ENCODE measurements at regions not wholly inside any gene's neighbourhood (a gene's known extent, or its start where the extent isn't known, plus 50 kb on each side); places are given as distances from the start of the nearest gene placed in this dataset.

GRCh38 chr18:56270671-56271250, 367.6 kb downstream of the TXNL1 start:
- DNase-seq: no peak

DNA sequence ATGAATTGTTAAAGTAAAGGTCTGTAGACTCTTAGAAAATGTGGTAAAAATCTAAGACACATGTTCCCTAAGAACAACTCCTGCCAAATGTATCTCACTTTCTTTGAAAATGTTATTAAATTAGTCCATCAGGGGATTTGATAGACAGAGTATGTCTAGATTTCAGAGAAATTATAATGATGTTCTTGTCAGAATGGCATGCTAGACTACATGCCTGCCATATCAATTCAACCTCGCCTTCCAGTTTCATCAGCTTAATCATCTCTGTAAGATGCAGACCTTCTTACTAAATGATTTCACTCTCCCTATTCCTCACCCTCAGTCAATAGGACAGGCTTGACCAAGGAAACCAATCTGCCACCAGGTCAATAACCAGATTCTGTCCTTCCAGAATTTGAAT, 368.4 kb downstream of the TXNL1 start:
- no peak for DNase-seq

- DNase-seq: no peak
Observed at GRCh38 chr18:56268952-56269351, 369.4 kb downstream of the TXNL1 start.

- DNase-seq: no peak
Observed at GRCh38 chr18:56267334-56267733, 371.1 kb downstream of the TXNL1 start.

DNA sequence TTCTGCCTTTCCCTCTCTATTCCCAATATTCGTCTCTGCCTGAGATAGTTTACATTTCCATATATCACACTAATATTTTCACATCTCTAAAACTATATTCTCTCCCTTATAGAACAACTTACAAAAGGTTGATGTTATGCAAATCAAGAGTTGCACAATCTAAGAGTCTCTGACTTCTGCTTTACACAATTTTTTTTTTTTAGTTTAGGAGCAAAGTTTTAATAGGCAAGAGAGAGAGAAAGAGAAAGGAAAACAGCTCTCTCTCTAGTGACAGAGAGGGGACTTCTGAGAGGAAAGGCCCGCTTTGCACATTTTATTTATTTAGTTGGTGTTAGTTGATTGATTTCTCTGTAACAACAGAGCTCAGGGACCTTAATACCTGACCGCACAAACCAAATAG, 380.2 kb downstream of the TXNL1 start:
- DNase-seq: no peak

GRCh38 chr18:56257205-56257604, 381.2 kb downstream of the TXNL1 start:
- DNase-seq: no peak

DNA sequence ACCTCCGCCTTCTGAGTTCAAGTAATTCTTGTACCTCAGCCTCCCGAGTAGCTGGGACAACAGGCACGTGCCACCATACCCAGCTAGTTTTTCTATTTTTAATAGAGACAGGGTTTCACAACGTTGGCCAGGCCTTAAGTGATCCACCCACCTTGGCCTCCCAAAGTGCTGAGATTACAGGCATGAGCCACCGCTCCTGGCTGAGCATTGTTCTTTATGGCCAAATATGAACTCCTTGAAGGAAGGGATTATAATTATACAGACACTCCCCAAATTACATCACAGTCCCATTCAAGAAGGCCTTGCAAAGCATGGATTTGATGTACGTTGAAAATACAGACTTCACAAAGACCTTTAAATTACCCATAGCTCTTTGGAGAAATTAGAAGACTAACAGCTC, 381.7 kb downstream of the TXNL1 start:
- no peak for DNase-seq

DNA sequence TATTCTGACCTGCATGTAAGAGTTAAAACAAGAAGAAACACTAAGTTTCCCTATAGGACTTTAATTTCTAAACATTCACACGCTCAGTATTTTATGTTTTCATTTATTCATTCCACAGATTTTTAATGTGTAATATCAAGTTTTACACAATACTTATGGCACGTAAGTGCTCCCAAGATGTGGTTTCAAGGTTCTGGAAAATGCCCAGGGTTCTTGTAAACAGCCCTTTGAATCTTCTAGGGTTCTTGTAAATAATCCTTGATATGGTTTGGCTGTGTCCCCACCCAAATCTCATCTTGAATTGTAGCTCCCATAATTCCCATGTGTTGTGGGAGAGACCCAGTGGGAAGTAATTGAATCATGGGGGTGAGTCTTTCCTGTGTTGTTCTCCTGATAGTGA, 383.0 kb downstream of the TXNL1 start:
- no peak for DNase-seq

GRCh38 chr18:56252456-56252855, 385.9 kb downstream of the TXNL1 start:
- DNase-seq: no peak

DNA sequence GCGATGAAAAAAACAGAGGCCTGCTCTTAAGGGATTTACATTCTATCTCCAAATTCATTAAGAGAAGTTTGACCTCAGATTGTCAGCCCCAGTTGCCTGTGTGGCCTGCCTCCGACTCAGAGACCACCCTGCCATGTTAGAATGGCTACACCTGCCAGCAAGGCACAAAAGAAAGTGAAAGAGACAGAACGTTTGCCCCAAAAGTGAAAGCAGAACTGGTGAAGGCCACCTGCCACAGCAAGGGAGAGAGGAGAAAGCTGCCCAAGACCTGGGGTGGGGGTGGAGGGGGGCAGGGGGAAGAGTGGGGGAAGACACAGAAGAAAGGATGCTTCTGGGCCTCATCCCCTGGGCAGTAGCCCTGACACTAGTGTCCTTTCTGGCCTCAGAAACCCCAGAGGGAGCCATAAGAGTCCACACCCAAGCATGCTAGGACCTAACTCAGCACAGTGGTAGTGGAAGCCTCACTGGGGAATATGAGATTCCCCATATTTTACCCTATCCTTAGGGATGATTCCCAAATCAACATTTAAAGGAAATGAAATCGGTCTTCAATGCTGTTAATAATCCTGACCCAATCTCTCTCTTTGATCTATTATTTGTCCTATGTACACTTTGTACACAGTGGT, 389.7 kb downstream of the TXNL1 start:
- no peak for DNase-seq

DNA sequence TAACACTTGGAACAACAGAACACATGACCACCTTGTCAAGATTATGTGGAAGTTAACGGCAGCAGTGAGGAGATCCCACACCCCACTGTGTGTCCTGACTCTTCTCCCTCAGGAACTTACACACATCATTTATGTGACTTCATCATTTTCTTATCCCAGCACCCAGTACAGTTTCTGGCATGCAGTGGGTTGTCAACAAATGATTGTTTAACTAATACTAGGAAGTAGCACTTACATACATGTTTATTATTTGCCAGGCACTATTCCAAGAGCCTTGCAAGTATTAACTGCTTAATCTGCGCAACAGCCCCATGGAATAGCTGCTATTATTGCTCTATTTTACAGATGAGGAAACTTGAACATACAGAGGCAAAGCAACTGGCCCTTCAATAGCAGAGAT, 391.5 kb downstream of the TXNL1 start:
- DNase-seq: no peak

DNA sequence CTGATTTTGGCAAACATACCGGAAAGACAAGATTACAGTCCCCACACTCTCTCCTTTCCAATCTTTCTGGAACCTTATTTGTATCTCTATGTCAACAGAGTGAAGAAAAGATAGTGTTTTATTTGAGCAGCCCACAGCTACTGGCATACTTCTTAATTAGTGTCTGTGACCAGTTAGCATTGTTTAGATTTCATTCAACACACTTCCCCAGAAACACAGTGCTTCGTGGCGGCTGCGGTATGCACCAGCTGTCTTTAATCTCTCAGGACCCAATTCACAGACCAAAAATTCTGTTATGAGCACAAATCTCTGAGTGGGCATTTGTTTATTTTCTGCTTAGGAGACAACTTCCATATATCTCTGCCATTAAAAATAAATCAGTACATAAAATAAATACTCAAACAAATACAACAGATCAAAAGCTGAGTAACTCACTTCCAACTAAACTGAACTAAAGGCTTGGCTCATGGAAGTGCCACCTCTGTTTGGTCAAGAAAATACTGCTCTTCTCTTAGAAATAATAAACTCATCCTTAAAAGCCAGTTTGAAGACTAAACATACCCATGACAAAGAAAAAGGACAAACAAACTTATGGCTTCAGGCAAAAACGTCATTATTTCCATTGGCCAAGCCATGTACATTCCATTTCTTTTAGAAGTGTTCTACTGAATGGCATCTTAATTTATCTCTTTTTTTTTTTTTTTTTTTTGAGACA, 392.4 kb downstream of the TXNL1 start:
- DNase-seq: no peak

- no peak for DNase-seq
Observed at GRCh38 chr18:56240405-56240804, 398.0 kb downstream of the TXNL1 start.

DNA sequence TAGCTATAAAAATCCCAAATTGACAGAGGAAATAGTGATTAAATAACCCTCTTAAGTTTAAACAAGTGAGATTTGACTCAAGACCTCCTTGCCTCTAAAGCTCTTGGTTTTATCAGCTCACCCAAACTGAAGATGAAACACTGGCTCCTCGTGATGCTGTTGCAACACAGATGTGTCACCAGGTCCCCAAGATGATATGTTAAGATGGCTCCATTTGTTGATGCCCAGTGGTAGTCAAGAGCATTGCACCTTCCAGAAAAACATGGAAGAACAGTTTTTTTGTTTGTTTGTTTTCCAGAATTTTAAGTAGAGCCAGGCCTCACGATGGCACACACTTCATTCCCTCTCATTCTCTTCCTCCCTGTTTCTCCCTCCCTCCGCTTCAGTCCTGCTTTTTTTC, 399.8 kb downstream of the TXNL1 start:
- no peak for DNase-seq

DNA sequence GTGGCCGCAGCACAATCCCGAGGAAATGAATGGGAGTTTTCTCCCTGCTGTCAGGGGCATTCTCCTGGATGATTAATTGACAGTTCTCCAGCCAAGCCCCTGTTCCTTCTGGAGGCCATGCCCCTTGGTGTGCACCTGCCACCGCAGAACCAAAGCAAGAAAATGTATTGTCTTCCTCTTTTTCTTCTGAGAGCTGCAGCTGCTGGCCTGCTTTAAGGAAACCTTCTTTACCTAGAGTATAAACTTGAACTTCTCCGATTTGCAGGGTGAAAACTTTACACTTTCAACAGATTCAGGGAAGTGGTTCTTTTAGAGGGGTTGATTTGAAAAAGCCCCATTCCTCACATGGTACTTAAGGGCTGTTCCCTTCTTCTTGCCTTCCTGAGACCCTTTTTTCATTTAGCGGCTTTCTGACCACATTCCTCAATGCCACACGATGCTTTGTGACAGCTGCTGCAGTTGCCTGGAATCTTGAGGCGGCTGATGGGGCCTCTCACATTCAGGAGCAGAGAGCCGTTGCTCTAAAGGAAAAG, 402.8 kb downstream of the TXNL1 start:
- DNase-seq: no peak

DNA sequence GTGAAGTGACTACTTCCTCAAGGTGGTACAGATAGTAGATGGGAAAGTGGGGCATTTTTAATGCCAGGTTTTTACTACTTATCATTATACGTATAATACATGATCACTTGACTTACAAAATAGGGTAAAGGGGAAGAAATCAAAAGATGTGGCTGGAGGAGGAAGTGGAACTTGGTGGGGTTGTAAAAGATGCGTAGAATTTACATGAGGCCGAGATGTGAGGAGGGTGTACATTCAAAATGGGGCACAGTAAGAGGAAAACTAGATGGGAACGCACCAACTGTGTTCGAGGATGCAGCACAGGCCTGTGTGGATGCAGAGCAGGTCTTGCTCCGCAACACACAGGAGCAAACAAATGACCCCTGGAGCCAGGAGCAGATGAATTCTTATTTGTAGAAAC, 403.3 kb downstream of the TXNL1 start:
- DNase-seq: no peak

DNA sequence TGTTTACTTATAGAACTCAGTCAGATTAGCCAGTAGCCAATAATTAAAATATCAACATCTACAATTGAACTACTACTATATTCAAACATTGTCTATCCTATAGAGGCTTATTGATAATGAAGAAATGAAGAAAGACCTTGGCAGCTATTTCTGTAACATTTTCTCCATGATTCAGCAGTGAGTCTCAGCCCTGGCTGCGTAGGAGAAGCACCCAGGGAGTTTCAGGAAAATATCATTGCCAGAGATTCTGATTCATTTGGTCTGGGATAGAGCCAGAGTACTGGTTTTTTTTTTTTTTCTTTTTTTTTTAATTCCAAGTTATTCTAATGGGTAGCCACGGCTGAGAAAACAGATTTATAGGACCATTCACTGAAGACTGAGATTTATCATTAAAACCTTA, 404.8 kb downstream of the TXNL1 start:
- no peak for DNase-seq

GRCh38 chr18:56226025-56226424, 412.4 kb downstream of the TXNL1 start:
- no peak for DNase-seq

DNA sequence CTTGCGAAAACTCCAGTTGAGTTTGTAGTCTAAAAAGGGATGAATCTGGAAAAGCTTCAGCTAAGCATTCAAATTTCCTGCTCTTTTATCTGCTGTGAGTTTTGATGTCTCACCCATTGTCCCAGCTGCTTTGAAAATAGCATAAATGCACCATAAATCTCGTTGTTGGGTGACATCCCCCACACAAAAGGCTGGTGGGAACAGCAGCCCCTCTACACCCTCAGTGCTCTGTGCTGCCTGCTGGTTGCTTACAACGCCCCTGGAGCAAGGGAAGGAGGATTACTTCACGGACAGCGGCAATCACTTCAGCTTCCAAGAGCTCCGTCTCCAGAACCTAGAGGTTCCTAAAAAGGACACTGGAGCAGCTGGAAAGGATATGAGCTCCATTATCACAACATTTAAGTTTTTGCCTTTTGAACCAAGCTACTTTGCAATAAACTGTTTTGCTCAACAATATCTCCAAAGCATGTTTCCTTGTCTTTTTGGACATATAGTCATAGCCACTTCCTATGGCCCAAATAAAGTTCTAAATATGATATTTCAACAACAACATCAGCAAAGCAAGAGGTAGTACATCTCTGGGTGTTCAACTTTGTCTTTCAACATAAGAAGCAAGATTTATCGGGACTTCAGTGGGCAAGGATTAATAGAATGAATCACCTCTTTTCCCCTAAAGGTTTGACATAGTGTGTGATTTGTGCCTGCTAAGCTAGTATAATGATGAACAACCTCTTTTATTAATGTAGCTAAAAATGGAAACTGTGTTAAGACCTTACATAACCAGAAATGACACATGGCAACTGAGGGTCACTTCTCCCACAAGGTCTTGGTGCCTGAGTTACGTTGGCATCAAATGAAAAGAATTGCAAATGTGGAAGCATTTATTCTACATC, 413.5 kb downstream of the TXNL1 start:
- DNase-seq: no peak

DNA sequence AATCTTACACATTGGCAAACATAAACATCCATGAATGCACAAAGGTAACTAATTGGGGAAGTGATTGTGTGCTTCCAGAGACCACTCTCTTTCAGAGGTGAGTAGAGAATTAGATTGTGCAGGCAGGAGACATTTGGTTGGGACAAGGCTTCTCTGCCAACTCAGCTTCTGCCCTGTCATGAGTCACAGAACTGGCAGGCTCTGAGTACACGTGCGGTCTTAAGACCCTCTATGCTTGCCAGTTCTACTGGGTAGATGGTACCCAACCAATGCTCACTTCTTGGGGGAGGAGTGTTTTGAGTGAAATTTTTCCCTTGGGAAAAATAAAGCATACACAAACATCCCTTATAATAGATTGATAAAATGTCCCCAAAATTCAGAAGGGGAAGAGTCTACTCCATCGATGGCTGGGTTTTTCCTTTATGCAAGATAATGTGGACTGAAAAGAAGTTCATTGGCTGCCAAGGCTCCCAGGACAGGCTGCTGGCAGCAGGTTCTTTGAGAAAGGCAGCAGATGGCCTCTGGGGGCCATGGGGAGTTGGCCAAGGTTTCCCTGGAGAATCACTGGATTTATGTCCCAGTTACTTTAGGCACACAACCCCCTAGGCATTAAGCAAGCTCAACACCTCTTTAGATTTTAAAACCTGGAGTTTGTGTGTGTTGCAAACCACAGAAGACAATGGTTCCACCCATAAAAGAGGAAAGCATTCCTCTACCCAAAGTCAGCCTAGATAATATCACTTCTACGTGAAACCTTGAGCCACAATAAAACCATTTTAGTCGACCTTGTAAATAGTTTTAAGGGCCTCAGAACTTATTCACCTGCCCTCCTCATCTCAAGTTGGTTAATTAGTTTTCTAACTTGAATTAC, 417.0 kb downstream of the TXNL1 start:
- no peak for DNase-seq

GRCh38 chr18:56217406-56217805, 421.0 kb downstream of the TXNL1 start:
- DNase-seq: no peak

DNA sequence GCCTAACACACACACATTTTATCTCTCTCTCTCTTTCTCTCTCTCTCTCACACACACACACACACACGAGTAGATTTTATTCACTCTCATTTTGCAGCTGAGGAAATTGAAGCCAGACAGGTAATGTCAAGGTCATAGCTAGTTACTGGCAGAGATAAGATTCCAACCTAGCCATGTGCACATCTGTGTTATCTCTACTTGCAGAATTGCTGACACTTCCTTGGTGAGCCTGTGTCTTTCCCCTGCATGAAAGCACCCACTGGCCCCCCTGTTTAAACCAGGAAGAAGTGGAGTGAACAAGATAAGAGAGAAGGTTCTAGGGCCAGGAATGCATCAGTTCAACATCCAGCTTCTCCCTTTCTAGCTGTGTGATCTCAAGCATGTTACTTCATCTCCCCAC, 423.7 kb downstream of the TXNL1 start:
- no peak for DNase-seq

Measured in NCI-H748 treated with DMSO at 0.1 percent for 48 hours (cell line).